KMS-11 (cell line): ENCODE measurements at regions not wholly inside any gene's neighbourhood (a gene's known extent, or its start where the extent isn't known, plus 50 kb on each side); places are given as distances from the start of the nearest gene placed in this dataset.

ENCODE experiments used
- H2AFZ ChIP-seq: fragments of 200-600 bp; sonication (generic); 2 replicates; pipeline ENCODE4 v1.6.1; 2016; ENCODE audit warnings: antibody characterized with exemption, mixed run types, low read depth
- H3K27ac ChIP-seq: fragments of 200-600 bp; sonication (generic); 2 replicates; pipeline ENCODE4 v1.6.1; 2016; ENCODE audit warnings: mild to moderate bottlenecking, mixed run types
- H3K27me3 ChIP-seq: fragments of 200-600 bp; sonication (generic); 2 replicates; pipeline ENCODE4 v1.6.1; 2017; ENCODE audit warnings: mild to moderate bottlenecking, low read depth, mixed run types, moderate library complexity; ENCODE audit not compliant: insufficient read depth
- H3K36me3 ChIP-seq: fragments of 200-600 bp; sonication (generic); 2 replicates; pipeline ENCODE4 v1.6.1; 2017; ENCODE audit warnings: mild to moderate bottlenecking, mixed run types; ENCODE audit not compliant: insufficient read depth
- H3K4me1 ChIP-seq: fragments of 200-600 bp; sonication (generic); 2 replicates; pipeline ENCODE4 v1.6.1; 2016; ENCODE audit warnings: mild to moderate bottlenecking, low read depth, mixed run types; ENCODE audit not compliant: poor library complexity, severe bottlenecking
- H3K4me2 ChIP-seq: fragments of 200-600 bp; sonication (generic); 2 replicates; pipeline ENCODE4 v1.7.0; 2016; ENCODE audit warnings: mild to moderate bottlenecking, mixed run types
- H3K4me3 ChIP-seq: fragments of 200-600 bp; sonication (generic); IDR thresholded peaks from 2 replicates; pipeline ENCODE4 v1.6.1; 2017; ENCODE audit warnings: low read depth, low read length, mixed read lengths; ENCODE audit not compliant: insufficient read depth
- H3K79me2 ChIP-seq: fragments of 200-600 bp; sonication (generic); 2 replicates; pipeline ENCODE4 v1.6.1; 2016; ENCODE audit warnings: low read depth, mixed run types; ENCODE audit not compliant: insufficient read depth
- H3K9ac ChIP-seq: fragments of 200-600 bp; sonication (generic); 2 replicates; pipeline ENCODE4 v1.6.1; 2016; ENCODE audit warnings: mild to moderate bottlenecking, mixed run types
- H4K20me1 ChIP-seq: fragments of 200-600 bp; sonication (generic); 2 replicates; pipeline ENCODE4 v1.6.1; 2016; ENCODE audit warnings: mild to moderate bottlenecking, mixed run types; ENCODE audit not compliant: insufficient read depth
- CTCF ChIP-seq: fragments of 200-600 bp; sonication (generic); conservative IDR thresholded peaks from 2 replicates; pipeline ENCODE4 v1.6.1; 2017; ENCODE audit warnings: low read depth, mild to moderate bottlenecking, antibody characterized with exemption, low read length, moderate library complexity, mixed read lengths

DNA sequence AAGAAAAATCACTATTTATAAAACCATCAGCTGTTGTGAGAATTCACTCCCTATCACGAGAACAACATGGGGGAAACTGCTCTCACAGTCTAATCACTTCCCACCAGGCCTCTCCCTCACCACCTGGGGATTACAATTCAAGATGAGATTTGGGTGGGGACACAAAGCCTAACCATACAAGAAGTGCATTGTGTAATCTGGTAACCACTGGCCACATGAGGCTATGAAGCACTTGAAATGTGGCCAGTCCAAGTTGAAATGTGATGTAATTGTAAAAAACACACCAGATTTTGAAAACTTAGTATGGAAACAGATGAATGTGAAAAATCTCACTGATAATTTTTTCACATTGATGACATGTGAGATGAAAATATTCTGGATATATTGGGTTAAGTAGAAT lies 293.8 kb downstream of the TTLL7 start:
- no peak overlapping the region for H3K27ac ChIP-seq
- H3K4me1 ChIP-seq: no peaks in the 10 kb centered on the region
- H2AFZ ChIP-seq: no peak overlapping the region
- no peaks in the 10 kb centered on the region for H3K27me3 ChIP-seq
- H3K36me3 ChIP-seq: no peaks in the 10 kb centered on the region
- TF ChIP-seq CTCF: no peak
- H4K20me1 ChIP-seq: no peaks in the 10 kb centered on the region
- H3K9ac ChIP-seq: no peak overlapping the region
- H3K4me3 ChIP-seq: no peak overlapping the region
- H3K4me2 ChIP-seq: no peak overlapping the region
- no peaks in the 10 kb centered on the region for H3K79me2 ChIP-seq

- H4K20me1 ChIP-seq: no peaks in the 10 kb centered on the region
- H2AFZ ChIP-seq: no peak overlapping the region
- no peak overlapping the region for H3K4me3 ChIP-seq
- H3K4me1 ChIP-seq: no peaks in the 10 kb centered on the region
- no peak for TF ChIP-seq CTCF
- H3K27ac ChIP-seq: no peak overlapping the region
- no peaks in the 10 kb centered on the region for H3K79me2 ChIP-seq
- no peaks in the 10 kb centered on the region for H3K27me3 ChIP-seq
- no peak overlapping the region for H3K4me2 ChIP-seq
- H3K36me3 ChIP-seq: no peaks in the 10 kb centered on the region
- H3K9ac ChIP-seq: no peak overlapping the region
Measured at GRCh38 chr1:83704350-83704749, 294.6 kb downstream of the TTLL7 start.

- Histone ChIP-seq H3K27me3 (no peaks in the 10 kb centered on the region), H3K79me2 (no peaks in the 10 kb centered on the region), H3K4me1 (no peaks in the 10 kb centered on the region), H3K36me3 (no peaks in the 10 kb centered on the region), H3K27ac (no peak overlapping the region), H3K4me2 (no peak overlapping the region), H3K9ac (no peak overlapping the region), H4K20me1 (no peaks in the 10 kb centered on the region), H2AFZ (no peak overlapping the region), H3K4me3 (no peak overlapping the region)
- no peak for TF ChIP-seq CTCF
Measured at GRCh38 chr1:83702356-83702755, 296.6 kb downstream of the TTLL7 start.

DNA sequence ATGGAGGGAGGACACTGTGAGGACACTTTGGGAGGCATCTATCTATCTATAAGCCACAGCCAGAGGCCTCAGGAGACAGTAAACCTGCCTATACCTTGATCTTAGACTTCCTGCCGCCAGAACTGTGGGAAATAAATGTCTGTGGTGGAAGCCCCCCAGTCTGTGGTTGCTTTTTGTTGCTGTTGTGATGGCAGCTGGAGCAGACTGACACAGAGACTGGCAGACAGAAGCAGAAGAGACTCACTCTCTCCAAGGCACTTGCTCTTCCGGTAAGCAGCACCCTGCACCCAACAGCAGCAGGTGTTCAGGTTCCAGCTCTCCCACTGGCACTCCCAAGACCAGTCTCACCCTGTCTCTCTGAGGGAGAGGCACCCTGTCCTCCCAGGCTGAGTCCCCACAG lies 297.6 kb downstream of the TTLL7 start:
- Histone ChIP-seq H3K9ac (no peak overlapping the region), H4K20me1 (no peaks in the 10 kb centered on the region), H3K27ac (no peak overlapping the region), H3K36me3 (no peaks in the 10 kb centered on the region), H3K4me2 (no peak overlapping the region), H3K79me2 (no peaks in the 10 kb centered on the region), H3K4me1 (no peaks in the 10 kb centered on the region), H2AFZ (no peak overlapping the region), H3K4me3 (no peak overlapping the region), H3K27me3 (no peaks in the 10 kb centered on the region)
- TF ChIP-seq CTCF: no peak

GRCh38 chr1:83698644-83699043 lies 300.3 kb downstream of the TTLL7 start:
- H3K27ac ChIP-seq: no peak overlapping the region

More at GRCh38 chr1:83698644-83699043, 300.3 kb downstream of the TTLL7 start:
- H3K79me2 ChIP-seq: no peaks in the 10 kb centered on the region
- no peak overlapping the region for H3K9ac ChIP-seq
- no peaks in the 10 kb centered on the region for H4K20me1 ChIP-seq
- no peaks in the 10 kb centered on the region for H3K36me3 ChIP-seq
- H3K4me3 ChIP-seq: no peak overlapping the region
- H3K4me1 ChIP-seq: no peaks in the 10 kb centered on the region
- no peak overlapping the region for H3K4me2 ChIP-seq
- no peaks in the 10 kb centered on the region for H3K27me3 ChIP-seq
- TF ChIP-seq CTCF: no peak
- no peak overlapping the region for H2AFZ ChIP-seq
